Neuronal stem cell (in vitro differentiated cells): ENCODE measurements at regions not wholly inside any gene's neighbourhood (a gene's known extent, or its start where the extent isn't known, plus 50 kb on each side); places are given as distances from the start of the nearest gene placed in this dataset.

Source experiments
- DNase-seq: peaks from one replicate; pipeline ENCODE4 v3.0.0-alpha.2; 2013; ENCODE audit warnings: low spot score
- H2AFZ ChIP-seq: one replicate; pipeline ENCODE4 v1.6.1; 2013; ENCODE audit warnings: mild to moderate bottlenecking, low read length, inconsistent platforms
- H2AK5ac ChIP-seq: 2 replicates; pipeline ENCODE4 v1.6.1; 2013; ENCODE audit warnings: low read depth, mild to moderate bottlenecking, inconsistent platforms, low read length, moderate library complexity, mixed read lengths
- H2BK120ac ChIP-seq: 2 replicates; pipeline ENCODE4 v1.6.1; 2013; ENCODE audit warnings: low read depth, mild to moderate bottlenecking, inconsistent platforms, low read length, moderate library complexity, mixed read lengths
- H2BK12ac ChIP-seq: one replicate; pipeline ENCODE4 v1.6.1; 2013; ENCODE audit warnings: low read length, inconsistent platforms
- H2BK15ac ChIP-seq: 2 replicates; pipeline ENCODE4 v1.6.1; 2013; ENCODE audit warnings: mild to moderate bottlenecking, low read length, inconsistent platforms, mixed read lengths
- H2BK5ac ChIP-seq: one replicate; pipeline ENCODE4 v1.6.1; 2013; ENCODE audit warnings: inconsistent platforms, mild to moderate bottlenecking, low read length, moderate library complexity
- H3K14ac ChIP-seq: one replicate; pipeline ENCODE4 v1.6.1; 2013; ENCODE audit warnings: low read length, inconsistent platforms
- H3K18ac ChIP-seq: 2 replicates; pipeline ENCODE4 v1.6.1; 2013; ENCODE audit warnings: low read length, inconsistent platforms
- H3K23ac ChIP-seq: 2 replicates; pipeline ENCODE4 v1.6.1; 2013; ENCODE audit warnings: low read depth, mild to moderate bottlenecking, mixed read lengths, low read length, inconsistent platforms; ENCODE audit not compliant: poor library complexity
- H3K27ac ChIP-seq: replicated peaks from 3 replicates; pipeline ENCODE4 v1.5.1; 2013; ENCODE audit warnings: low read length, inconsistent platforms
- H3K27me3 ChIP-seq, 3 experiments: 2 replicates each; pipeline ENCODE4 v1.6.1; 2013; ENCODE audit warnings: low read length in 3 of 3, mild to moderate bottlenecking in 2 of 3, inconsistent platforms in 1 of 3, low read depth in 1 of 3, mixed read lengths in 1 of 3, moderate library complexity in 1 of 3; ENCODE audit not compliant: control insufficient read depth in 3 of 3, insufficient read depth in 3 of 3
- H3K36me3 ChIP-seq, 2 donors: replicated peaks in 1 of 2; 2 replicates each; pipeline ENCODE4 v1.6.1; 2013; ENCODE audit warnings: low read length in 2 of 2; ENCODE audit not compliant: control insufficient read depth in 2 of 2, insufficient read depth in 2 of 2
- H3K4ac ChIP-seq: 2 replicates; pipeline ENCODE4 v1.6.1; 2013; ENCODE audit warnings: inconsistent platforms, mild to moderate bottlenecking, low read length, moderate library complexity
- H3K4me1 ChIP-seq, 2 donors: 1 replicate in 1 of 2; 2 replicates in 1 of 2; pipeline ENCODE4 v1.6.1; 2013; ENCODE audit warnings: low read length in 2 of 2, low read depth in 1 of 2; ENCODE audit not compliant: control insufficient read depth in 2 of 2, insufficient read depth in 1 of 2
- H3K4me2 ChIP-seq: one replicate; pipeline ENCODE4 v1.6.1; 2013; ENCODE audit warnings: mild to moderate bottlenecking, low read length, inconsistent platforms; ENCODE audit not compliant: insufficient read depth, poor library complexity, severe bottlenecking
- H3K4me3 ChIP-seq, 2 donors: 2 replicates each; pipeline ENCODE4 v1.5.1; 2013; ENCODE audit warnings: low read length in 2 of 2, mild to moderate bottlenecking in 2 of 2, inconsistent platforms in 1 of 2, moderate library complexity in 1 of 2
- H3K79me1 ChIP-seq: one replicate; pipeline ENCODE4 v1.6.1; 2013; ENCODE audit warnings: low read depth, mild to moderate bottlenecking, inconsistent platforms, low read length, moderate library complexity
- H3K9ac ChIP-seq: one replicate; pipeline ENCODE4 v1.6.1; 2013; ENCODE audit warnings: mild to moderate bottlenecking, low read depth, low read length, inconsistent platforms; ENCODE audit not compliant: poor library complexity
- H3K9me3 ChIP-seq, 2 donors: replicated peaks in 1 of 2; 2 replicates each; pipeline versions ENCODE3 to v1.6.1; 2013; ENCODE audit warnings: low read length in 2 of 2, mild to moderate bottlenecking in 2 of 2, inconsistent platforms in 1 of 2, low read depth in 1 of 2, mixed read lengths in 1 of 2, moderate library complexity in 1 of 2; ENCODE audit not compliant: control insufficient read depth in 2 of 2, insufficient read depth in 1 of 2
- H4K8ac ChIP-seq: one replicate; pipeline ENCODE4 v1.6.1; 2013; ENCODE audit warnings: low read depth, mild to moderate bottlenecking, inconsistent platforms, low read length, moderate library complexity
- H4K91ac ChIP-seq: one replicate; pipeline ENCODE4 v1.6.1; 2013; ENCODE audit warnings: low read length, low read depth, mild to moderate bottlenecking, inconsistent platforms; ENCODE audit not compliant: poor library complexity
- WGBS, 2 donors: extraction: QIAGEN DNeasy Blood & Tissue Kit; methylation state at CpG; one replicate each; pipeline ENCODE4 v1.1.7; 2013; ENCODE audit warnings: missing lambda C conversion rate in 2 of 2, mixed read lengths in 1 of 2; ENCODE audit not compliant: insufficient read length in 2 of 2, insufficient replicate concordance in 1 of 2; ENCODE audit errors: extremely low coverage in 2 of 2; 5-methylcytosine and 5-hydroxymethylcytosine counted together

DNA sequence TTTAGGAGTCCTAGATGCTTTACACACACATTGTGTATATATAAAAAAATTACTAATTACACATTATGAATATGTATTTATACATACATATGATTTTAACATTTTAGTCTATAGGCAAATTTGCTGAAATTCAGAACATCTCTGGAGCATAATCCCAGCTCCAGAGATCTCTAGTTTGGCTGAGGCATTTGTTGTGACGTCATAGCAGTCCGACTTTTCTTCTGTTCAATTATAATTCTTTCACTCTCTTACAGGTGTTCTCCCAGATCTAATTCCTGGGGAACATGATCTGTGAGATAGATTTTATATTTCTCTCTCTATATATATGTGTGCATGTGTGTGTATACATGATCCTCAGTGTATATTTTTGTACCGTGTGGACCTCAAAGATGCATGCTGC lies 1876.2 kb downstream of the EFNA5 start:
- Histone ChIP-seq H3K27me3 (no peaks in the 10 kb centered on the region), H3K18ac (no peak overlapping the region), H3K14ac (no peak overlapping the region), H4K91ac (no peak overlapping the region), H3K9me3 (no peaks in the 10 kb centered on the region), H3K4me3 (no peak overlapping the region), H3K4me1 (no peaks in the 10 kb centered on the region), H2BK15ac (no peak overlapping the region), H2BK5ac (no peak overlapping the region), H2AK5ac (no peak overlapping the region), H2AFZ (no peak overlapping the region), H3K9ac (no peak overlapping the region), H3K23ac (no peak overlapping the region), H3K4ac (no peak overlapping the region), H3K27ac (no peak overlapping the region), H2BK12ac (no peak overlapping the region), H2BK120ac (no peak overlapping the region), H4K8ac (no peak overlapping the region), H3K4me2 (no peak overlapping the region), H3K79me1 (no peaks in the 10 kb centered on the region), H3K36me3 (no peaks in the 10 kb centered on the region)
- no CpG with 5 or more reads among the region's 3 CpGs for WGBS, 2 donors
- DNase-seq = no peak

DNA sequence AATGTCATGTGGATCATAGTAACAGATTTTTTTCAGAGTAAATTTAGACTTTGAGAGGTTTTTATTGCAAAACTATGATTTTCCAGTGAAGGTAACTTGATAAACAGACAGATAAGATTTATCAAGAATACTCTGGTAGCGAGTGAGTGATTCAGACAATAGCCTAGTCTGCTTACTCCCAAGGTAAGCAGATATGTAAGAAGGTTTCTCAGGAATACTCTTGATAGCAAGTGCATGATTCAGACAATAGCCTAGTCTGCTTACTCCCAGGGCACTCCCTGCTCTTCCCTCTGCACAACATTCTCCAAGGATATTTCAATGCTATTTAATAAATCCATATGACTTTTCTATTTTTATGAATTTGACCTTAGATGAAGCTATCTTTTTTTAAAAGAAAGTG lies 1881.5 kb downstream of the EFNA5 start:
- no peak overlapping the region for H2BK120ac ChIP-seq
- no peak overlapping the region for H4K8ac ChIP-seq
- H3K4me2 ChIP-seq = no peak overlapping the region
- no CpG with 5 or more reads among the region's 1 CpG for WGBS, 2 donors
- H3K23ac ChIP-seq = no peak overlapping the region
- no peak overlapping the region for H2BK5ac ChIP-seq
- H3K27ac ChIP-seq = no peak overlapping the region
- no peaks in the 10 kb centered on the region for H3K4me1 ChIP-seq
- no peaks in the 10 kb centered on the region for H3K9me3 ChIP-seq
- H3K14ac ChIP-seq = no peak overlapping the region
- no peak overlapping the region for H3K4me3 ChIP-seq
- H3K27me3 ChIP-seq = no peaks in the 10 kb centered on the region
- no peaks in the 10 kb centered on the region for H3K36me3 ChIP-seq
- no peak overlapping the region for H2BK12ac ChIP-seq
- no peaks in the 10 kb centered on the region for H3K79me1 ChIP-seq
- DNase-seq = no peak
- no peak overlapping the region for H2AK5ac ChIP-seq
- no peak overlapping the region for H4K91ac ChIP-seq
- H3K4ac ChIP-seq = no peak overlapping the region
- H3K18ac ChIP-seq = no peak overlapping the region
- H3K9ac ChIP-seq = no peak overlapping the region
- no peak overlapping the region for H2AFZ ChIP-seq
- H2BK15ac ChIP-seq = no peak overlapping the region

DNA sequence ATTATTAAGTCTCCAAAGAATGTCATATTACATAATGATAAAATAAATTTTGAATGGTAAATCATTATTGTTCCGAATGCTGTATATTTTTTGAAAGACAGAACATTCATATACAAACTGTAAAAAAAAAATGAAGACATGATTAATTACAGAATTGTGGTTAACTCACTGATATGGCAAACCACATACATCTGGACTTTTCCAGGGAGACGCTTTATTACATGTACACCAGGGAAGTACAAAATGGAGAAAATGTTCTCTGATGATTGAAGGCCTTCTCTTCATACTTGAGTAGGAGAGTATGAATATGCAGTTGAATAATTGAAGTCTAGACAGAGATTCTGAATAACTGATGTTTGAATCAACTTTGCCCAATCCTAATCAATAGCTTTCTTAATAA lies 1886.9 kb downstream of the EFNA5 start:
- Histone ChIP-seq H3K4me1 (no peaks in the 10 kb centered on the region), H3K27me3 (no peaks in the 10 kb centered on the region), H2AFZ (no peak overlapping the region), H3K79me1 (no peaks in the 10 kb centered on the region), H3K23ac (no peak overlapping the region), H2BK15ac (no peak overlapping the region), H3K4me3 (no peak overlapping the region), H3K14ac (no peak overlapping the region), H3K18ac (no peak overlapping the region), H3K4me2 (no peak overlapping the region), H3K9me3 (no peaks in the 10 kb centered on the region), H2BK12ac (no peak overlapping the region), H3K4ac (no peak overlapping the region), H3K27ac (no peak overlapping the region), H2BK120ac (no peak overlapping the region), H3K36me3 (no peaks in the 10 kb centered on the region), H4K91ac (no peak overlapping the region), H4K8ac (no peak overlapping the region), H2BK5ac (no peak overlapping the region), H3K9ac (no peak overlapping the region), H2AK5ac (no peak overlapping the region)
- WGBS, 2 donors = no CpG with 5 or more reads among the region's 2 CpGs
- no peak for DNase-seq

DNA sequence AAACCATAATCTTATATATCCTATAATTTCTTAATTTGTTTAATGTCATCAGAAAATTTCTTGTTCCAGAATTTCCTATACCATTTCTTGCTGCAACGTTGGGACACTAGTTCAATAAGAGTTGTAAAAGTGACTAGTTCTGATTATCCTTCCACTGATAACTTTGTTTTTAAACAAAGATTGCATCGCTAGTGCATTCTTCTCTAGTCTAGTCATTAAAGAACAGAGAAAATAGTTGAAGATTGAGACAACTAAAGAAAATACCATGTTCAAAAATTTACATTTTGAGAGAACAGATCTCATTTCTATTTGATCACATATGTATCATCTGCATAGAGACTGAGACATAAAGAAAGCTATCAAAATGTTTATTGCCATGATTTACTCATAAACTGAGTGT lies 1888.2 kb downstream of the EFNA5 start:
- DNase-seq = no peak
- no peak overlapping the region for H3K4ac ChIP-seq
- no peaks in the 10 kb centered on the region for H3K36me3 ChIP-seq
- no peak overlapping the region for H3K4me3 ChIP-seq
- no peaks in the 10 kb centered on the region for H3K9me3 ChIP-seq
- no peak overlapping the region for H4K91ac ChIP-seq
- no peak overlapping the region for H2BK12ac ChIP-seq
- H3K9ac ChIP-seq = no peak overlapping the region
- H3K27ac ChIP-seq = no peak overlapping the region
- H2BK120ac ChIP-seq = no peak overlapping the region
- H2BK15ac ChIP-seq = no peak overlapping the region
- H2AFZ ChIP-seq = no peak overlapping the region
- no peak overlapping the region for H3K14ac ChIP-seq
- H3K4me2 ChIP-seq = no peak overlapping the region
- H3K23ac ChIP-seq = no peak overlapping the region
- no peaks in the 10 kb centered on the region for H3K79me1 ChIP-seq
- H3K27me3 ChIP-seq = no peaks in the 10 kb centered on the region
- no peak overlapping the region for H2AK5ac ChIP-seq
- no peaks in the 10 kb centered on the region for H3K4me1 ChIP-seq
- no peak overlapping the region for H4K8ac ChIP-seq
- no peak overlapping the region for H3K18ac ChIP-seq
- no peak overlapping the region for H2BK5ac ChIP-seq
- WGBS, 2 donors = no CpG with 5 or more reads among the region's 2 CpGs
